K562 (cell line): ENCODE measurements at regions not wholly inside any gene's neighbourhood (a gene's known extent, or its start where the extent isn't known, plus 50 kb on each side); places are given as distances from the start of the nearest gene placed in this dataset.

Source experiments
- BMI1 ChIP-seq: fragments of 150-350 bp; IDR thresholded peaks from 2 replicates; pipeline ENCODE4 v1.6.1; 2014; ENCODE audit warnings: low read length
- CBX2 ChIP-seq: fragments of 200-600 bp; sonication (generic); IDR thresholded peaks from one replicate; pipeline ENCODE4 v1.6.1; 2012; ENCODE audit warnings: mild to moderate bottlenecking, low read length, inconsistent platforms; ENCODE audit not compliant: insufficient read depth, poor library complexity, severe bottlenecking
- ETV5 ChIP-seq: sonication (generic); formaldehyde crosslinking; IDR thresholded peaks from 2 replicates; pipeline ENCODE4 v1.4.0; 2020; ENCODE audit warnings: low read depth, mild to moderate bottlenecking, missing genetic modification reagents
- GTF2A2 ChIP-seq: IDR thresholded peaks from 2 replicates; pipeline ENCODE4 v1.6.1; 2016; ENCODE audit warnings: mild to moderate bottlenecking, missing genetic modification characterization, missing compliant biosample characterization
- MGA ChIP-seq: fragments of 450-650 bp; IDR thresholded peaks from 2 replicates; pipeline ENCODE4 v1.6.1; 2016; ENCODE audit warnings: mild to moderate bottlenecking, moderate library complexity
- PHB2 ChIP-seq: fragments of 450-650 bp; IDR thresholded peaks from 2 replicates; pipeline ENCODE4 v1.6.1; 2017; ENCODE audit warnings: low read depth
- SNAPC5 ChIP-seq: fragments of 250-450 bp; sonication (Bioruptor Pico); IDR thresholded peaks from 2 replicates; pipeline ENCODE4 v1.8.0; 2021; ENCODE audit warnings: moderate library complexity, mild to moderate bottlenecking, inconsistent platforms
- ZBTB33 ChIP-seq: sonication (generic); formaldehyde crosslinking; IDR thresholded peaks from 2 replicates; pipeline ENCODE4 v1.8.1; 2023; ENCODE audit warnings: mild to moderate bottlenecking, missing genetic modification reagents
- ZNF121 ChIP-seq: sonication (generic); formaldehyde crosslinking; conservative IDR thresholded peaks from 2 replicates; pipeline ENCODE4 v1.8.0; 2022; ENCODE audit warnings: missing genetic modification reagents

- TF ChIP-seq MGA: no peak
- no peak for TF ChIP-seq SNAPC5 (CRISPR knock-in tag)
- TF ChIP-seq CBX2: no peak
- no peak for TF ChIP-seq ZBTB33 (CRISPR knock-in tag)
- TF ChIP-seq BMI1: no peak
- TF ChIP-seq ZNF121 (CRISPR knock-in tag): no peak
- no peak for TF ChIP-seq GTF2A2 (tag)
- no peak for TF ChIP-seq ETV5 (CRISPR knock-in tag)
- no peak for TF ChIP-seq PHB2
- TF ChIP-seq, all 486 proteins: peak for 0
These were observed 294.0 kb downstream of the RBM26 start (continued) for GRCh38 chr13:79112016-79112415.
